GM18499 (cell line): ENCODE measurements at regions not wholly inside any gene's neighbourhood (a gene's known extent, or its start where the extent isn't known, plus 50 kb on each side); places are given as distances from the start of the nearest gene placed in this dataset.

Source experiments
- ATAC-seq: cut with Tn5 transposase; IDR thresholded peaks from one replicate; pipeline ENCODE4 v1.9.1; 2021; ENCODE audit warnings: moderate number of reproducible peaks; ENCODE audit not compliant: insufficient read depth, unreplicated experiment

- ATAC-seq, result no peak
Measured at GRCh38 chr2:136230464-136230863, 112.5 kb upstream of the CXCR4 start.

GRCh38 chr2:136226903-136227302 lies 109.0 kb upstream of the CXCR4 start:
- ATAC-seq, result no peak

- no peak for ATAC-seq
Measured at GRCh38 chr2:136225950-136226835, 108.2 kb upstream of the CXCR4 start.

- no peak for ATAC-seq
Measured at GRCh38 chr2:136223274-136223673, 105.3 kb upstream of the CXCR4 start.

- ATAC-seq, result no peak
Measured at GRCh38 chr2:136222862-136223261, 104.9 kb upstream of the CXCR4 start.

GRCh38 chr2:136221026-136221425 lies 103.1 kb upstream of the CXCR4 start:
- ATAC-seq, result no peak

GRCh38 chr2:136219963-136220362 lies 102.0 kb upstream of the CXCR4 start:
- no peak for ATAC-seq

GRCh38 chr2:136219341-136219740 lies 101.4 kb upstream of the CXCR4 start:
- no peak for ATAC-seq

- ATAC-seq, result peak; percentile 43
Measured at GRCh38 chr2:136217996-136218395, 100.0 kb upstream of the CXCR4 start.

- ATAC-seq, result no peak
Measured at GRCh38 chr2:136215908-136216472, 98.0 kb upstream of the CXCR4 start.

- ATAC-seq, result no peak
Measured at GRCh38 chr2:136215449-136215848, 97.5 kb upstream of the CXCR4 start.

GRCh38 chr2:136214307-136215200 lies 96.6 kb upstream of the CXCR4 start:
- no peak for ATAC-seq

GRCh38 chr2:136213836-136214235 lies 95.9 kb upstream of the CXCR4 start:
- ATAC-seq, result no peak

GRCh38 chr2:136212426-136213378 lies 94.8 kb upstream of the CXCR4 start:
- ATAC-seq, result peak; percentile 63

- ATAC-seq, result no peak
Measured at GRCh38 chr2:136211701-136212100, 93.8 kb upstream of the CXCR4 start.

- no peak for ATAC-seq
Measured at GRCh38 chr2:136210822-136211221, 92.9 kb upstream of the CXCR4 start.

GRCh38 chr2:136210455-136210805 lies 92.5 kb upstream of the CXCR4 start:
- ATAC-seq, result no peak

- ATAC-seq, result no peak
Measured at GRCh38 chr2:136209561-136210454, 91.9 kb upstream of the CXCR4 start.
